ENCODE measurements at regions not wholly inside any gene's neighbourhood (a gene's known extent, or its start where the extent isn't known, plus 50 kb on each side); places are given as distances from the start of the nearest gene placed in this dataset.

GRCh38 chr15:52862677-52863076 is 72.5 kb upstream of the ONECUT1 start:
- no peak for DNase-seq

DNA sequence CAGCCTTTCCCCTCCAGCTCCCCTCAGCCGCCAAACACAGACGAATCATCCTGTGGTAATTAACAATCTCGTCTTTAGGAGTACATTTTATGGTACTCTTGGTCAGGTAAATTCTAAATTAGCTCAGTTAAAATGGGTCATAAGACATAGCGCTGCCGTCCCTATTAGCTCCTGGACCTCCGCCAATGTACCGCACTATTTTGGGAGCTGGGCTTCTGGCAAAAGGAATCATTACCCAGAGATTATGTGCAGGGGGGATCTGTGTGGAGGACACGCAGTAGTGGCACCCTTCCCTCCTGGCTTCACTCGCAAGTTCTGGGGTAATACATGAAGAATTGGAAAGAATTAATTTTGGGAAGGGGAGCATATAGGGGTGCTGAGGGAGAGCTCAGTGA is 68.6 kb upstream of the ONECUT1 start:
- DNase-seq = no peak

GRCh38 chr15:52857937-52858781 is 68.0 kb upstream of the ONECUT1 start:
- DNase-seq = no peak

- DNase-seq = no peak
Observed at GRCh38 chr15:52857471-52857870, 67.3 kb upstream of the ONECUT1 start.

GRCh38 chr15:52856286-52856685 is 66.2 kb upstream of the ONECUT1 start:
- DNase-seq = no peak

- no peak for DNase-seq
Observed at GRCh38 chr15:52855157-52855556, 65.0 kb upstream of the ONECUT1 start.

DNA sequence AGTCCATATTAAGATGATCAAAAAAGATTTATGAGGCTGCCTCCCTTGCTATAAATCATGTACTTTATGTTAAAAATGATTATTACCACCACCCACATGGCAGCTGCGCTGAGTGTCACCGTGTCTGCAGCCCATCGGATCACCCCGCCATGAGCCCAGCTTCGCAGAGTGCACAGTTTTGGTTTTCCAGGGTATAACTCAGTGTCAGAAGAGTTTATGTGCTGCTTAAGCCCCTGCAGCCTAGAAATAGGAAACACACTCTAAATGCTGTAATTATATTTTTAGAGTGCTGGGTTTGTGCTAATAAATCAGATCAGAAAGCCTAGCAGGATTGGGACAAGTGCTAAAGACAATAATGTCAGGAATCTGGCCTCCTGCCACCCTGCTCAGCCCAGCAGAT is 54.7 kb upstream of the ONECUT1 start:
- no peak for DNase-seq
